Colonic mucosa (tissue), 4 donors: ENCODE measurements at regions not wholly inside any gene's neighbourhood (a gene's known extent, or its start where the extent isn't known, plus 50 kb on each side); places are given as distances from the start of the nearest gene placed in this dataset.

Experiments used
- DNase-seq: peaks from one replicate; pipeline ENCODE4 v3.0.0-alpha.2; 2020
- H3K27ac ChIP-seq: fragments of 200-600 bp; one replicate; pipeline ENCODE4 v1.8.0; 2021
- H3K27me3 ChIP-seq: fragments of 200-600 bp; one replicate; pipeline ENCODE4 v1.8.0; 2021
- H3K36me3 ChIP-seq: fragments of 200-600 bp; one replicate; pipeline ENCODE4 v1.8.0; 2021
- H3K4me1 ChIP-seq: fragments of 200-600 bp; one replicate; pipeline ENCODE4 v1.8.0; 2021; ENCODE audit warnings: mild to moderate bottlenecking
- H3K4me3 ChIP-seq: fragments of 200-600 bp; one replicate; pipeline ENCODE4 v1.8.0; 2021
- H3K9ac ChIP-seq, 2 donors: one replicate each; pipeline ENCODE4 v1.7.0; 2013; ENCODE audit warnings: control low read depth in 2 of 2, low read depth in 2 of 2, low read length in 2 of 2
- H3K9me3 ChIP-seq: fragments of 200-600 bp; one replicate; pipeline ENCODE4 v1.8.0; 2021
- intact Hi-C: fragments of 100-400 bp; cut with DNase I; formaldehyde crosslinking; loops from one replicate; pipeline ENCODE4 v1.14.1; 2022
- TF ChIP-seq, protein P1 (sequence below): fragments of 200-600 bp; IDR thresholded peaks from one replicate; pipeline ENCODE4 v1.8.0; 2022; ENCODE audit warnings: antibody characterized with exemption, mild to moderate bottlenecking
- donor health status: healthy.
- donor health status: DM: no; HTN: no; CAD: no.
- donor health status: DM: no; HTN: no; CAD: no.

DNA sequence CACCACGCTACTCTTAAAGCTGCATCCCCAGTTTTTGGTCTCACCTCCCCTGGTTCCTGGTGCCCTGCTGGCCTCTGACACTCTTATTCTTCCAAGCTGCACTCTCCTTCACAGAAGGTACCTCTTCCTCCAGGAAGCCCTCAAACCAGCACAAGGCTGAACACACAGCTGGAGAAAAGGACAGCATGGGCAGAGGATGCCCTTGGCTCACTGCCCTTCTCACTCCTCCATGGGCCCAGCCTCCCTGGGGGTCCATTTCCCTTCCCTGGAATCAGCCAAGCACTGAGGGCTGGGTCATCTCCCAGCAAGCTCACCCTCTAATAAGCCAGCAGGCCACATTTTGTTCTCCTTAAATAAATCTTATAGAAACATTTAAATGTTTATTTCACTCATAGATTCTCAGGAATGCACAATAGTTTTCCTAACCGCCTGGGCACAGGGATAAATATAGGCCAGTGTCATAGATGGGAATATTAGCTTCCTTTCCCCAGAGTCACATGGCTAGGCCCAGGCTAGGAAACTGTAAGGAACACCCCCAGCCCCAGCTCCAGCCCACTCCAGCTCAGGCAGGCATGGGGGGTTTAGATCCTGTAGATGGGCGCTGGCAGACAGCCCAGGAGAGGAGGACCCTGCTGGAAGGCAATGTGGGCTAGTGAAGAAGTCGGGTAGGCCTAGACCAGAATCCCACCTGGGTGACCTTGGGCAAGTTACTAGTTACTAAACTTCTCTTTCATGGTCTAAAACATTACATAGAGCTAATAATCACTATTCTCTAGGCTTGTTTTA is 51.5 kb downstream of the IRAG1 start:
- no peak for DNase-seq
- TF ChIP-seq, protein P1, sequence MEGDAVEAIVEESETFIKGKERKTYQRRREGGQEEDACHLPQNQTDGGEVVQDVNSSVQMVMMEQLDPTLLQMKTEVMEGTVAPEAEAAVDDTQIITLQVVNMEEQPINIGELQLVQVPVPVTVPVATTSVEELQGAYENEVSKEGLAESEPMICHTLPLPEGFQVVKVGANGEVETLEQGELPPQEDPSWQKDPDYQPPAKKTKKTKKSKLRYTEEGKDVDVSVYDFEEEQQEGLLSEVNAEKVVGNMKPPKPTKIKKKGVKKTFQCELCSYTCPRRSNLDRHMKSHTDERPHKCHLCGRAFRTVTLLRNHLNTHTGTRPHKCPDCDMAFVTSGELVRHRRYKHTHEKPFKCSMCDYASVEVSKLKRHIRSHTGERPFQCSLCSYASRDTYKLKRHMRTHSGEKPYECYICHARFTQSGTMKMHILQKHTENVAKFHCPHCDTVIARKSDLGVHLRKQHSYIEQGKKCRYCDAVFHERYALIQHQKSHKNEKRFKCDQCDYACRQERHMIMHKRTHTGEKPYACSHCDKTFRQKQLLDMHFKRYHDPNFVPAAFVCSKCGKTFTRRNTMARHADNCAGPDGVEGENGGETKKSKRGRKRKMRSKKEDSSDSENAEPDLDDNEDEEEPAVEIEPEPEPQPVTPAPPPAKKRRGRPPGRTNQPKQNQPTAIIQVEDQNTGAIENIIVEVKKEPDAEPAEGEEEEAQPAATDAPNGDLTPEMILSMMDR: no peak
- no peak overlapping the region for H3K27ac ChIP-seq

DNA sequence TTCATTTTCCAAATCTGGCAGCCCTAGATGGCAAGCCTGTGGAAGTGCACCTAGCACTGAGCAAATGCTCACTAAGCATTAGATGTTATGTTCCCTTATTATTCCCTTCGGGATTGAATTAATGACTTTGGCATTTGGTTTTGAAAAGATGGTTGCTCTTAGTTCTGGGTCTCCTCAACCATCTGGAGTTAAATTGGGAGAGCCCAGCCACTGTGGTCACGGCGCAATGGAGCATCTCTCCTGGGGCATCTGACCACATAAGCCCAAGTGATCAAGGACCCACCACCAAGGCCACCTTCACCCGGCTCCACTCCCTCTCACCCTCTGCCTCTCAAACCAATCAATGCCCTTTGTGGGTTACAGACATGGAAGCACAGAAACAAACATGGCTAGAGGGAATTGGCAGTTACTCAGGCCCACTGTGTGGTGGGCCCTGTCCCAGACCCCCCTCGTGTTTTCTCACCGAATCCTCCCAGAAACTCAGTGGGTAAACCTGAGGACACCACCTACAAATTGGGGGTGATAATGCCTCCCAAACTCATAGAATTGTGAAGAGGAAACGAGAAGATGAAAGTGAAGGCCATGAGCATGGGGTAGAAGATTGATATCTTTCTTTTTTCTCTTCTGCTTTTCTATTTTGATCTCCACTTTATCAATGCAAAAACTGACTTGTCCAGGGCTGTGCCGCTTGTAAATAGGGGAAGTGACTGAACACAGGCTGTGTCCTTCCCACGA is 52.2 kb downstream of the IRAG1 start:
- no peaks in the 10 kb centered on the region for H3K4me1 ChIP-seq
- no peaks in the 10 kb centered on the region for H3K9me3 ChIP-seq
- no peak for DNase-seq
- no peaks in the 10 kb centered on the region for H3K27me3 ChIP-seq
- H3K27ac ChIP-seq: no peak overlapping the region
- intact Hi-C loops: no loop called here
- no peaks in the 10 kb centered on the region for H3K36me3 ChIP-seq
- no peak overlapping the region for H3K4me3 ChIP-seq
- TF ChIP-seq, protein P1: no peak
- no peak overlapping the region for H3K9ac ChIP-seq

More for the DNA sequence above, 51.5 kb downstream of the IRAG1 start:
- Histone ChIP-seq H3K9me3 (no peaks in the 10 kb centered on the region), H3K4me1 (no peaks in the 10 kb centered on the region), H3K27me3 (no peaks in the 10 kb centered on the region), H3K9ac (no peak overlapping the region), H3K36me3 (no peaks in the 10 kb centered on the region), H3K4me3 (no peak overlapping the region)
- intact Hi-C loops: no loop called here

DNA sequence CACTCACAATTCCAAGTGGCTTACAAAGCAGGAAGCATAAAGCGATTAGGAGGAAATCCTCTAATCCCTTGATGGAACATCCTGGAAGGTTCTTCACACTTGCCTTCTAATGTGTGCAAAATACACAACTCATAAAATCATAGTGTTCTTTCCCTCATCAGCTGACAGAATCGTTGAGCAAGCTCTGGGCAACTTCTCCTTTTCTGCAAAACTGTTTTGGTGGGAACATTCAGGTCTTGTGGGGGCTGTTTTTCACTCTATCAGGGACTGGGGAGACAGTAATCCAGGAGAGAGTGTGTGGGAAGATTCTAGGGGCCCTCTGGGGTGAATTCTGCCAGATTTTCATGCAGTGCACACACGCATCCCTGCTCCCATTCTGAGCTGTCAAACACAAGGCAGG is 53.2 kb downstream of the IRAG1 start:
- DNase-seq: no peak
- H3K9me3 ChIP-seq: no peaks in the 10 kb centered on the region
- H3K4me3 ChIP-seq: no peak overlapping the region
- no peak overlapping the region for H3K9ac ChIP-seq
- TF ChIP-seq, protein P1: no peak
- no peaks in the 10 kb centered on the region for H3K36me3 ChIP-seq
- H3K27ac ChIP-seq: no peak overlapping the region
- no peaks in the 10 kb centered on the region for H3K27me3 ChIP-seq
- H3K4me1 ChIP-seq: no peaks in the 10 kb centered on the region
- intact Hi-C loops: no loop called here

DNA sequence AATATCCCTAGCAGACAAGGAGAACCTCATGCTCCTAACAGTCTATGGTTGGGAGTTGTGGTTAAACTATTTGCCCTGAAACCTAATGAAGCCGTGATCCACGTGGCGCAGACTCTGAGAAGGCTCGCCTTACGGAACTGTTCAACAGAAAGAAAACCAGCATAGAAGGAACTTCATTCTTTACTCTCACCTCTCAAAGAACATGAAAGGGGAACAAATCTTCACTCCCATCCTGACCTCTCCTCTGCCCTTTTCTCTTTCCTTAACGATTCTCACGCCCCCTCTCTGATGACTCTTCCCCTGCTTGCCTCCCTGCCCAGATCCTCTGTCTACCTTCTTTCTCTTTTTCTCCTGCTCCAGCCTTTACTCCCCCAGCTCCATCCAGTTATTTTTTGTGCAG is 54.2 kb downstream of the IRAG1 start:
- Histone ChIP-seq H3K4me1 (no peaks in the 10 kb centered on the region), H3K9ac (no peak overlapping the region), H3K27me3 (no peaks in the 10 kb centered on the region), H3K27ac (no peak overlapping the region), H3K9me3 (no peaks in the 10 kb centered on the region), H3K36me3 (no peaks in the 10 kb centered on the region), H3K4me3 (no peak overlapping the region)
- intact Hi-C loops: no loop called here
- DNase-seq: no peak
- TF ChIP-seq, protein P1: no peak

DNA sequence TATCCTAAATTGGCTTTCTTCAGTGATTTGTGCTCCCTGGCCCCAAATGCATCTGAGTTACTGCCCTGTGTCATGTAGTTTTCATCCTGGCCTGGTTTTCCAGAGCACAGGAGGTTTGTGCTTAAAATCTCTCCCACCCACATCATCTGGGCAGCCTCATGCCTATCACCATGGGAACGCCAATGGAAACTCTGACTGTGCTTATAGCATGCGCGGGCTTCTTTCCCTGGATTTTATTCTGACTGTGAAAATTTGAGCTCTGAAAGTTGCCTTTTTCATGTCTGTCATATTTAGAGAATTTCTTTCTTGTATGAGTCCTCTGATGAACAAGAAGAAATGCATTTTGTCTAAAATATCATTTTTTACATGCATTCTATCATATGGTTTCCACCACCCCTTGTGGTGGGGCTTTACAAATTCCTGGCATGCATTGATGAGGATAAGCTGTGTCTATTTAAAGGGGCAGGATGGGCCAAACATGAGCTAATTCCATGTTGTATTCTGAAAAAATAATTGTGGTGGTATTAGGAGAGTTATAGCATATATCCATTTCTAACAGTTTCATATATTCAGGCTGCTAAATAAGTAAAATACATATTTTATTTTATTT is 55.1 kb downstream of the IRAG1 start:
- H3K36me3 ChIP-seq: no peaks in the 10 kb centered on the region
- DNase-seq: no peak
- no peak overlapping the region for H3K9ac ChIP-seq
- intact Hi-C loops: no loop called here
- H3K27ac ChIP-seq: no peak overlapping the region
- H3K27me3 ChIP-seq: no peaks in the 10 kb centered on the region
- H3K4me3 ChIP-seq: no peak overlapping the region
- H3K9me3 ChIP-seq: no peaks in the 10 kb centered on the region
- H3K4me1 ChIP-seq: no peaks in the 10 kb centered on the region
- TF ChIP-seq, protein P1: no peak
